ENCODE measurements at regions not wholly inside any gene's neighbourhood (a gene's known extent, or its start where the extent isn't known, plus 50 kb on each side); places are given as distances from the start of the nearest gene placed in this dataset.

- DNase-seq (ENCODE audit: low read depth in 3 of 3), result no peak
These were observed 268.2 kb downstream of the ALG10 start for GRCh38 chr12:34290381-34290995.

- DNase-seq (ENCODE audit: low read depth in 3 of 3), result no peak
These were observed 268.7 kb downstream of the ALG10 start for GRCh38 chr12:34291001-34291400.

- no peak for DNase-seq (ENCODE audit: low read depth in 3 of 3)
These were observed 269.2 kb downstream of the ALG10 start for GRCh38 chr12:34291426-34291901.

GRCh38 chr12:34292736-34293625, 270.7 kb downstream of the ALG10 start:
- no peak for DNase-seq (ENCODE audit: low read depth in 3 of 3)

- no peak for DNase-seq (ENCODE audit: low read depth in 3 of 3)
These were observed 271.8 kb downstream of the ALG10 start for GRCh38 chr12:34294137-34294536.

GRCh38 chr12:34294671-34295365, 272.5 kb downstream of the ALG10 start:
- DNase-seq (ENCODE audit: low read depth in 3 of 3), result no peak

- no peak for DNase-seq (ENCODE audit: low read depth in 3 of 3)
These were observed 273.3 kb downstream of the ALG10 start for GRCh38 chr12:34295366-34296142.

- DNase-seq (ENCODE audit: low read depth in 3 of 3), result no peak
These were observed 274.1 kb downstream of the ALG10 start for GRCh38 chr12:34296143-34297041.

- DNase-seq (ENCODE audit: low read depth in 3 of 3), result no peak
These were observed 275.0 kb downstream of the ALG10 start for GRCh38 chr12:34297126-34297789.

- no peak for DNase-seq (ENCODE audit: low read depth in 3 of 3)
These were observed 275.5 kb downstream of the ALG10 start for GRCh38 chr12:34297790-34298164.

GRCh38 chr12:34298176-34298970, 276.1 kb downstream of the ALG10 start:
- DNase-seq (ENCODE audit: low read depth in 3 of 3), result no peak

GRCh38 chr12:34298971-34299801, 276.9 kb downstream of the ALG10 start:
- no peak for DNase-seq (ENCODE audit: low read depth in 3 of 3)

GRCh38 chr12:34299802-34300193, 277.5 kb downstream of the ALG10 start:
- no peak for DNase-seq (ENCODE audit: low read depth in 3 of 3)

GRCh38 chr12:34300376-34301250, 278.3 kb downstream of the ALG10 start:
- no peak for DNase-seq (ENCODE audit: low read depth in 3 of 3)

GRCh38 chr12:34301251-34302130, 279.2 kb downstream of the ALG10 start:
- no peak for DNase-seq (ENCODE audit: low read depth in 3 of 3)

GRCh38 chr12:34302131-34302885, 280.0 kb downstream of the ALG10 start:
- no peak for DNase-seq (ENCODE audit: low read depth in 3 of 3)

Data from stimulated activated CD4-positive, alpha-beta T cell treated with anti-CD3 and anti-CD28 coated beads, TNF-alpha, amount 100 ng/mL, for 24 hours (primary cell).